ENCODE measurements at regions not wholly inside any gene's neighbourhood (a gene's known extent, or its start where the extent isn't known, plus 50 kb on each side); places are given as distances from the start of the nearest gene placed in this dataset.

DNA sequence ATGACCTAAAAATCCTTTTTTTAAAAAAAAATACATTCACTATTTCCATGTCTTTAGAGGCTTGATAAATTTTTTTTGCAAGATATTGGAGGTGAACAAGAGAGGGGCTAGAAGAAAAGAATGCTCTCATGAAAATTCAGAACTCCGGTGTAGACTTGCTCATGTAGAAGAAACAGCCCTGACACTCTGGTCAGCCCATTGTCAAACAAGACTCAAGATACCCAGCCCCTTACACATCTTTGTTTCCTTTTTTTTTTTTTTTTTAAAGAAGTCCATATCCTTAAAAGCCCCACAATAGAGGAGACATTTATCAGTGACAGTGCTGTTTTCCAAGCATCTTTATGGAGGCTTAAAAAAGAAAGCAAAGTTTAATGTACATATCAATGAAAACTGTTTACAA is 196.8 kb upstream of the RORA start:
- ChIA-PET POLR2A (ENCODE audit: unreplicated experiment) (no interaction called here), CTCF (no interaction called here)
- Histone ChIP-seq H2BK20ac (ENCODE audit: low read depth, low read length) (no peak overlapping the region), H3K18ac (ENCODE audit: low read depth, low read length) (no peak overlapping the region), H3K79me1 (ENCODE audit: low read depth in 1 of 2, low read length in 2 of 2) (no peaks in the 10 kb centered on the region), H2AFZ (replicated peaks; ENCODE audit: low read length, poor library complexity) (no peak overlapping the region), H2BK15ac (ENCODE audit: low read depth, low read length) (no peak overlapping the region), H3K9me1 (ENCODE audit: insufficient read depth, low read length) (no peaks in the 10 kb centered on the region), H4K91ac (ENCODE audit: insufficient read depth, low read depth, low read length) (no peak overlapping the region), H2BK120ac (ENCODE audit: low read depth, low read length) (no peak overlapping the region), H3K4ac (ENCODE audit: low read depth, low read length) (no peak overlapping the region), H3K4me3 (ENCODE audit: insufficient read depth, low read depth, low read length) (no peak overlapping the region), H4K5ac (ENCODE audit: low read depth, low read length) (no peak overlapping the region), H2BK5ac (ENCODE audit: low read depth, low read length, poor library complexity, severe bottlenecking) (no peak overlapping the region), H3K9ac (ENCODE audit: low read depth, low read length) (no peak overlapping the region), H3K4me2 (ENCODE audit: low read depth, low read length) (no peak overlapping the region), H3K27ac (ENCODE audit: insufficient read depth, low read length) (no peak overlapping the region), H4K20me1 (ENCODE audit: insufficient read depth, low read length) (no peaks in the 10 kb centered on the region), H3K36me3 (ENCODE audit: control insufficient read depth, insufficient read depth, low read length) (no peaks in the 10 kb centered on the region), H3K23ac (ENCODE audit: low read depth, low read length) (no peak overlapping the region), H3K9me3 (ENCODE audit: control insufficient read depth, insufficient read depth, low read length) (no peaks in the 10 kb centered on the region), H3K27me3 (ENCODE audit: control insufficient read depth, insufficient read depth, low read length) (no peaks in the 10 kb centered on the region), H2AK9ac (replicated peaks; ENCODE audit: low read depth, low read length, poor library complexity) (no peak overlapping the region), H2AK5ac (ENCODE audit: low read depth, low read length) (no peak overlapping the region), H3K56ac (ENCODE audit: extremely low read depth, insufficient read depth, low read length) (no peak overlapping the region), H3K4me1 (ENCODE audit: control insufficient read depth, insufficient read depth, low read length) (no peaks in the 10 kb centered on the region), H4K8ac (ENCODE audit: low read depth in 2 of 2, low read length in 2 of 2) (no peak overlapping the region), H3K14ac (replicated peaks; ENCODE audit: low read depth, low read length) (no peak overlapping the region)
- TF ChIP-seq BHLHE40 (IDR thresholded peaks at IDR 0.05; ENCODE audit: low read depth, low read length) (no peak), POLR2A (IDR thresholded peaks at IDR 0.05; ENCODE audit: low read depth, low read length) (no peak), MXI1 (IDR thresholded peaks at IDR 0.05; ENCODE audit: borderline replicate concordance, low read depth, low read length) (no peak), CEBPB (IDR thresholded peaks at IDR 0.05; ENCODE audit: low read depth, low read length) (no peak)
- TF ChIP-seq, protein P1, sequence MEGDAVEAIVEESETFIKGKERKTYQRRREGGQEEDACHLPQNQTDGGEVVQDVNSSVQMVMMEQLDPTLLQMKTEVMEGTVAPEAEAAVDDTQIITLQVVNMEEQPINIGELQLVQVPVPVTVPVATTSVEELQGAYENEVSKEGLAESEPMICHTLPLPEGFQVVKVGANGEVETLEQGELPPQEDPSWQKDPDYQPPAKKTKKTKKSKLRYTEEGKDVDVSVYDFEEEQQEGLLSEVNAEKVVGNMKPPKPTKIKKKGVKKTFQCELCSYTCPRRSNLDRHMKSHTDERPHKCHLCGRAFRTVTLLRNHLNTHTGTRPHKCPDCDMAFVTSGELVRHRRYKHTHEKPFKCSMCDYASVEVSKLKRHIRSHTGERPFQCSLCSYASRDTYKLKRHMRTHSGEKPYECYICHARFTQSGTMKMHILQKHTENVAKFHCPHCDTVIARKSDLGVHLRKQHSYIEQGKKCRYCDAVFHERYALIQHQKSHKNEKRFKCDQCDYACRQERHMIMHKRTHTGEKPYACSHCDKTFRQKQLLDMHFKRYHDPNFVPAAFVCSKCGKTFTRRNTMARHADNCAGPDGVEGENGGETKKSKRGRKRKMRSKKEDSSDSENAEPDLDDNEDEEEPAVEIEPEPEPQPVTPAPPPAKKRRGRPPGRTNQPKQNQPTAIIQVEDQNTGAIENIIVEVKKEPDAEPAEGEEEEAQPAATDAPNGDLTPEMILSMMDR (conservative IDR thresholded peaks at IDR 0.05; ENCODE audit: low read depth, low read length): no peak
- TF ChIP-seq, protein P2, sequence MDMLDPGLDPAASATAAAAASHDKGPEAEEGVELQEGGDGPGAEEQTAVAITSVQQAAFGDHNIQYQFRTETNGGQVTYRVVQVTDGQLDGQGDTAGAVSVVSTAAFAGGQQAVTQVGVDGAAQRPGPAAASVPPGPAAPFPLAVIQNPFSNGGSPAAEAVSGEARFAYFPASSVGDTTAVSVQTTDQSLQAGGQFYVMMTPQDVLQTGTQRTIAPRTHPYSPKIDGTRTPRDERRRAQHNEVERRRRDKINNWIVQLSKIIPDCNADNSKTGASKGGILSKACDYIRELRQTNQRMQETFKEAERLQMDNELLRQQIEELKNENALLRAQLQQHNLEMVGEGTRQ (IDR thresholded peaks at IDR 0.05; ENCODE audit: low read depth, low read length): no peak
- in situ Hi-C loops (cut with MboI; ENCODE audit: low sequenced_read_pairs) (no loop called here), dilution Hi-C loops (cut with HindIII; ENCODE audit: low sequenced_read_pairs, unreplicated experiment) (no loop called here), intact Hi-C loops (cut with micrococcal nuclease) (no loop called here)
- BruUV-seq (replicated peaks): no TSS peak
- ATAC-seq (ENCODE audit: low read depth) (no peak), DNase-seq (no peak)
- WGBS, 2 experiments (ENCODE audit: extremely low coverage in 2 of 2, insufficient read length in 1 of 2): no CpG with 5 or more reads among the region's 1 CpG
